ENCODE measurements at regions not wholly inside any gene's neighbourhood (a gene's known extent, or its start where the extent isn't known, plus 50 kb on each side); places are given as distances from the start of the nearest gene placed in this dataset.

- no peak for TF ChIP-seq CTCF (IDR thresholded peaks at IDR 0.05)
- no peak for TF ChIP-seq POLR2AphosphoS5 (IDR thresholded peaks at IDR 0.05)
- TF ChIP-seq EP300 (IDR thresholded peaks at IDR 0.05; ENCODE audit: low read depth): no peak
These were observed 326.7 kb upstream of the JARID2 start for GRCh38 chr6:14919038-14919670.
